ENCODE measurements at regions not wholly inside any gene's neighbourhood (a gene's known extent, or its start where the extent isn't known, plus 50 kb on each side); places are given as distances from the start of the nearest gene placed in this dataset.

- Mint-ChIP-seq H3K4me1 (ENCODE audit: unreplicated experiment) (peaks cover 21% of the 10 kb centered on the region), H3K27me3 (ENCODE audit: unreplicated experiment) (no peaks in the 10 kb centered on the region), H3K9me3 (ENCODE audit: unreplicated experiment) (no peaks in the 10 kb centered on the region), H3K36me3 (ENCODE audit: unreplicated experiment) (no peaks in the 10 kb centered on the region), H3K4me3 (ENCODE audit: unreplicated experiment) (no peak overlapping the region), H3K27ac (ENCODE audit: unreplicated experiment) (no peak overlapping the region)
- no peak for TF ChIP-seq CTCF (IDR thresholded peaks at IDR 0.05)
- DNase-seq (ENCODE audit: extremely low spot score, unreplicated experiment): no peak
Observed at GRCh38 chr4:27787195-27787594, 926.6 kb downstream of the STIM2 start.

- Mint-ChIP-seq H3K27ac (ENCODE audit: unreplicated experiment) (no peak overlapping the region), H3K4me3 (ENCODE audit: unreplicated experiment) (no peak overlapping the region), H3K27me3 (ENCODE audit: unreplicated experiment) (no peaks in the 10 kb centered on the region), H3K4me1 (ENCODE audit: unreplicated experiment) (peaks cover 21% of the 10 kb centered on the region), H3K9me3 (ENCODE audit: unreplicated experiment) (no peaks in the 10 kb centered on the region), H3K36me3 (ENCODE audit: unreplicated experiment) (no peaks in the 10 kb centered on the region)
- no peak for TF ChIP-seq CTCF (IDR thresholded peaks at IDR 0.05)
- no peak for DNase-seq (ENCODE audit: extremely low spot score, unreplicated experiment)
Observed at GRCh38 chr4:27789773-27790172, 929.1 kb downstream of the STIM2 start.

DNA sequence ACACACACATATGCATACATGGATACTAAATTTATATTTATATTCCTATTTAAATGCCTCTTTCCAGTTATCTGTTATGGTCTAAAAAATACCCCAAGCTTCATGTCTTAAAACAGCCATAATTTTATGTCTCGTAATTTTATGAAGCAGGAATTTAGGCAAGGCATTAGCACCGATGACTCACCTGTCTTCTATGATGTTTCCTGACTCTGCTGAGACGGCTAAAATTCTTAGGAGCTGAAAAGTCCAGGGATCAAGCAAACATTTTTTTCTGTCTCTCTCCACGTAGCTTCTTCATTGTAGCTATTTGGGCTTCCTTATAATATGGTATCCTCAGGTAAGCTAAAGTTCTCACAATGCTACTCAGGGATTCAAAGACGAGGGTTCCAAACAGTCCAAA lies 930.3 kb downstream of the STIM2 start:
- no peak overlapping the region for H3K4me3 Mint-ChIP-seq (ENCODE audit: unreplicated experiment)

GRCh38 chr4:27791640-27792039 lies 931.0 kb downstream of the STIM2 start:
- no peak for DNase-seq (ENCODE audit: extremely low spot score, unreplicated experiment)
- peaks cover 21% of the 10 kb centered on the region for H3K4me1 Mint-ChIP-seq (ENCODE audit: unreplicated experiment)
- TF ChIP-seq CTCF (IDR thresholded peaks at IDR 0.05): no peak
- H3K4me3 Mint-ChIP-seq (ENCODE audit: unreplicated experiment): no peak overlapping the region
- no peaks in the 10 kb centered on the region for H3K27me3 Mint-ChIP-seq (ENCODE audit: unreplicated experiment)
- no peaks in the 10 kb centered on the region for H3K36me3 Mint-ChIP-seq (ENCODE audit: unreplicated experiment)
- no peak overlapping the region for H3K27ac Mint-ChIP-seq (ENCODE audit: unreplicated experiment)
- no peaks in the 10 kb centered on the region for H3K9me3 Mint-ChIP-seq (ENCODE audit: unreplicated experiment)

More for the DNA sequence above, 930.3 kb downstream of the STIM2 start:
- no peak for DNase-seq (ENCODE audit: extremely low spot score, unreplicated experiment)
- H3K36me3 Mint-ChIP-seq (ENCODE audit: unreplicated experiment): no peaks in the 10 kb centered on the region
- TF ChIP-seq CTCF (IDR thresholded peaks at IDR 0.05): no peak
- no peaks in the 10 kb centered on the region for H3K27me3 Mint-ChIP-seq (ENCODE audit: unreplicated experiment)
- H3K27ac Mint-ChIP-seq (ENCODE audit: unreplicated experiment): no peak overlapping the region
- peaks cover 21% of the 10 kb centered on the region for H3K4me1 Mint-ChIP-seq (ENCODE audit: unreplicated experiment)
- no peaks in the 10 kb centered on the region for H3K9me3 Mint-ChIP-seq (ENCODE audit: unreplicated experiment)

DNA sequence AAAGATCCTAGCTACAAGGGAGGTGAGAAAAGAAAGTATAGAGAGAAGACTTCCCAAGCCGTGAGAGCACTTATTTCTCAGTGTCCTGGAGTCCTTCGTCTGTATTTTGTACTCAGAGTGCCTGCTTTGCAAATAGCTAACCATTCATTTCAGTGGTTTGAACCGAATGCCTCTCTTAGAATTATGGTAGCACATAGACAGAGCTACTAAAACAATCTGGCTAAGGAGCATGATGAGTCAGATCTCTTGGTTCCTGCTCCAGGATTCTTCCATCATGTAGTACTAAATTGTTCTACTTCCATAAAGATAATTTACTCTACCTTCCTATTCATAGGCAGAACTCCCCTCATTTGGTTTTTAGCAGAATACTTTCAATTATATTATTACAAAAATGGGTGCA lies 946.6 kb downstream of the STIM2 start:
- H3K36me3 Mint-ChIP-seq (ENCODE audit: unreplicated experiment): no peaks in the 10 kb centered on the region
- H3K27me3 Mint-ChIP-seq (ENCODE audit: unreplicated experiment): peaks cover 10% of the 10 kb centered on the region
- no peaks in the 10 kb centered on the region for H3K4me1 Mint-ChIP-seq (ENCODE audit: unreplicated experiment)
- no peak for DNase-seq (ENCODE audit: extremely low spot score, unreplicated experiment)
- H3K9me3 Mint-ChIP-seq (ENCODE audit: unreplicated experiment): no peaks in the 10 kb centered on the region
- TF ChIP-seq CTCF (IDR thresholded peaks at IDR 0.05): no peak
- no peak overlapping the region for H3K4me3 Mint-ChIP-seq (ENCODE audit: unreplicated experiment)
- no peak overlapping the region for H3K27ac Mint-ChIP-seq (ENCODE audit: unreplicated experiment)

All from osteocyte (in vitro differentiated cells).